GM04504 (cell line): ENCODE measurements at regions not wholly inside any gene's neighbourhood (a gene's known extent, or its start where the extent isn't known, plus 50 kb on each side); places are given as distances from the start of the nearest gene placed in this dataset.
"Not testable (repeated sequence)": the region's sequence is repeated elsewhere in the genome, so short reads cannot be mapped to it uniquely, and the experiment has no call there.

ENCODE experiments used
- DNase-seq: peaks from one replicate; pipeline ENCODE4 v3.0.0-alpha.2; 2012; ENCODE audit warnings: low read depth

DNA sequence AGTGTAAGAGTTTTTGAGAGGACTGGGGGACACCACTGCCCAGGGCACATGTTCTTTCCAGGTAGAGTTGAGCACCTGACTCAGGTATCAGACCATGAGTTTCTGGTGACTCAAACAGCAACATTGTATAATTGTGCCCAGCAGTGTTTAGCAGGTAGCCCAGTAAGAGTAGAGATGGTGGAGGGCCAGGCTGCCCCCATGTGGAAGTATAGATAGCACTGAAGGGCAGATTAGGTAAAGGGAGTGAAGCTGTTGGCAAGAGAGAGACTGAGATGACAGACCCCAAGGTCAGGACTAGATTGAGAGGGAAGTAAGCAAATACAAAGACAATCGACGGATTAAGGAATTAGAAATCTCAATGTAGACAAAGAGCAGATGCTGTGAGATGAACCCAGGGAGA lies 74.6 kb downstream of the TRIM42 start:
- DNase-seq, result no peak

DNA sequence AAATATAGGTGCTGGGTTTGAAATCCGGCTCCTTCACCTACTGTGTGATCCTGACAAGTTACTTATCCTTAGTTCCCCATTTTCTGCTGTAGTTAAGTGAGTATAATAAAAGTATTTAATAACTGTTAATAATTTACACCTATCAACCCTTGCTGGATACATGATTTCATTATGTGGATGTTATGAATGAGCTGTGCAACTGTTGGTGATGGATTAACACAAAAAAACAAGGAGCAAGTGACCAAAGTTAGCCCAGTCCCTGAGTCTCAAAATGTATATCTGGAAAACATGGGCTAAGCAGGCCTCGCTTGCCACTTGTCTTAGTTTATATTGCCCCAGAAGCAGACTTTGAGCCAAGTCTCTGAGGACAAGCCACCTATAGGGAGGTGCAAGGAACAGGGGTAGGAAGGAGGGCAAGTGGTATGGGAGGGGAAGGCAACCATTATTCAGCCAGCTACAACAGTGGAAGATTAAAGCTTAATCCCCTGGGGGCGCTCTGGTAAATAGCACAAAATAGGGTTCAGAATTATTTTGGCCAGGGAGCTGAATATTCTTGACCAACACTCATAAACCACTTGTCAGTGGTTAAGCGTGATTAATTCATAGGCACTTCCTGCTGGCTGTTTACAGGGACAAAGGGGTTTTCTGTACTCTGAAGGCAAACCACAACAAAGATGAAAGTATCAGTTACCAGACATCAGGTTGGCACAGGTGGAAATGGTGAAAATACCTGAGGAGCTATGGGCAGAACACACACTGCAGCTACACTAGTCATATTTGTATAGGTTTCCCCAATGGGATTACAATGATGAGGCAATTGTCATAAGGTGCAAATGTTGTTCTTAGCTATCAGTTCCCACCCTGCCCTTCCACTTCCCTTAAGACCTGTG lies 76.2 kb downstream of the TRIM42 start:
- no peak for DNase-seq

DNA sequence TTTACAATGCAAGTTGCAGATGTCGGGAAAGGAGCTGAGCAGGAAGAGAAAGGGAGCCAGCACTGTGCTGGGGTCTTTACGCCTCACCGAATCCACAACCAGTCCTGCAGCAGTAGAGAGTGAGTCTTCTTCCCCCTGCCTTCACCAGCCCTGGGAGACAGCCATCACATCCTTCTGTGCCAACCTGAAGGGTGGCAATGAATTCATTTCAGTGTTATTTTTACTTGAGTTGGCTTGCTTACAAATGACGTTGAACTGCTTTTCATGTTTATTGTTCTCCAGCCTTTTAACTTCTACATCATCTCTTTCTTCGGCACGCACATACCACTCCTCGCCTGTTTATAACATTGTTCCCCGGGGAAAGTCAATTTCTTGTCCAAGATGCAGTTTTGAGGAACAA lies 77.1 kb downstream of the TRIM42 start:
- DNase-seq, result no peak

DNA sequence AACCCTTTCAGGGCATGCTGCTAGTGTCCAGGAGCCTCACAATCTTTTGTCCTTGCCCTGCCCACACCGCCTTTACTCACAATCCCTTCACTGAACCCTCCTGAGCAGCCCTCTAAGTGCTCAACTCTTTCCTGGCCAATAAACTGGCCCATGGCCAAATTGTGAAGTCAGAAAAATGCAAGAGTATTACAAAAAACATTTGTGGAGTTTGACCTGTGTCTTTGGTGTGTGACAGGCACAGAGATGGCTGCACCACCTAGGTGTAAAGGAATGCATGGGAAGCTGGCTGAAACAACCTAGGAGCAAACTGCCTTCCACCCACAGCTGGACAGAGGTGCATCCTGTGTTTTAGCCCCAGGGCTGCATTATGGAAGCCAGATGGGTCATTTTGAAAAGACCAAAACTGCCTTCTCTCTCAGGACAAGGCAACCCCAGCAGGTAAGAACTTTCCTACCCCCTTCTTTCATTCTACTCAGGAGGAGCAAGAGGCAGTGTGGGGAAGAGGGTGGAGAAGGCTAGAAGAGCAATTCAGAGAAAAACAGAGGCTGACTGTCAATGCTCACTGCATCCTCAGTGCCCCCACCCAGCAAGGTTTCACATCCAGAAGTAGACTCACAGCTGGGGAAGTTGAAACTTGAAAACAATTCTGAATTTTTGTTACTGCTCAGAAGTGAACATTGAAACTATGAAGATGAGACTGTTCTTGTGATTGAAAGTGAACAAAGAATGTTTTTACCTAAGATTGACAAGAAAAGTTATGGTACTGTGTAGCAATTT lies 78.6 kb downstream of the TRIM42 start:
- DNase-seq, result no peak

DNA sequence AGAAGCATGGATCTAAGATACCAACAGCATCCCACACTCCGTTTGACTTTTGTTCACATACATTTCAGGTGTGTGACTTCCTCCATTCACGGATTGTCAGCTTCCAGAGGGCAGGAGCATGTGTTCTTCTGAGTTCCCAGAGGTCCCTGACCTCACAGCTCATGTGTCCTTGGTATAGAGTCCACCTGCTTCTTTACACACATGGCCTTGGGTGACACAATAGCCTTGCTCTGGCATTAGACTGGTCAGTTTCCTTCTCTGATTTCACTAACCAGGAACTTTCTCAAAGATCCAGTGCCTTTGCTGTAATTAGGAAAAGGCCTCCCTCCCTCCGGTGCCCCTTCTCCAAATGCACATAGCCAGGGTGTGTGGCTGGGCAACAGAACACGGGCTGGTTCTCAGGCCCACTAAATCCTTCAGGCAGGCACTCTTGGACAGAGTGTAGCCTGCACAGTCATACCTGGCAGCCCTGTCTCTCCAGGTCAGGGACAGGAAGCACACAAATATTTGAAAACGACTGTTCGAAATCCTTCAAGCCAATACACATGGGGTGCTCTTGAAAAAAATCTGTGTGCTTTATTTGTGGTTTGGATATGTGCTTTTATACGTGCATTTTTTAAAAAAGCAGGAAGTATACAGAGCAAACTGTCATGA lies 81.1 kb downstream of the TRIM42 start:
- no peak for DNase-seq

DNA sequence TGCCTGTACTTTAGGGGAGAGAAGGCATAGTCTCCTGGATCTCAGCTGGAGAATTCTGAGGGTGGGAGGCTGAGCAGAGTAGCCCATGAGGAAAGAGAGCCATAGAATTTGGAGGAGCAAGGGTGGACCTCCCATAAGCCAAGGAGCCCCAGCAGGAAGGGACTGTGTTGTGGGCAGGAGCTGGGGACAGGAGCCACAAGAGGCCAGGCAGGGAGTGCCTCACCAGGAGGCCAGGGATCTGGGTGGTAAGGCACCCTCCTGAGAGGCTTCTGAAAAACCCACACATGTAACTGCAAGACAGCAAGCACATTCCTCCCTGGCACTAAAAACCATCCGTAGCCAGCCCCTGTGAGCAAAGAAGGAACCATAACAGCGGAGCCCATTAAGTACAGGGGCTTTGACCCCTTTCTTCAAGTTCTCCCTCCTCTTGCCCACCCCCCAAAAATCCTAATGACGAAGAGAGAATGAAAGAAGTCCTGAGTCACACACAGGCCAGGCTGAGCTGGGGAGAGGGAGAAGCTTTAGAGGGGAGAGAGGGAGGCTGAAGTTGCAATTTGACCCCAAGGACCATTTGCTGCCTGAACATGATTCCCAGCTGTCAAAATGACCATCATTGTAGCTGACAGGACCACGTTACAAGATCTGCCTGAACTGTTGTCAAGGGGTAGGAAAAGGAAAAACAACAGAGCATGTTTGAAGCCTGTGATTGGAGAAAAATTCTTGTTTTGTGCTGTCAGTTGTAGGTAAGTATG lies 82.6 kb downstream of the TRIM42 start:
- DNase-seq, result no peak

DNA sequence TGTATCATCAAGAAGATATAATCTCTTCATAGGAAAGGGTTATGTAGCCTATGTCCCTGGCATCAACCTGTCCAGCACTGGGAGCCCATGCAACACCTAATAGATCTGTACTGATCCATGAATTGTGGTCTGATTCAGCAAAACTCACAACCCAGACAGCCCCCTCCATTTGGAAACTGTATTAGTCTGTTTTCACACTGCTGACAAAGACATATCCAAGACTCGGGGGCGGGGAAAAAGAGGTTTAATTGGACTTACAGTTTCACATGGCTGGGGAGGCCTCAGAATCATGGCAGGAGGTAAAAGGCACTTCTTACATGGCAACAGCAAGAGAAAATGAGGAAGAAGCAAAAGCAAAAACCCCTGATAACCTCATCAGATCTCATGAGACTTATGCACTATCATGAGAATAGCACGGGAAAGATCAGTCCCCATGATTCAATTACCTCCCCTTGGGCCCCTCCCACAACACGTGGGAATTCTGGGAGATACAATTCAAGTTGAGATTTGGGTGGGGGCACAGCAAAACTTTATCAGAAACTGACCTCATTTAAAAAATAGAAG lies 83.3 kb downstream of the TRIM42 start:
- no peak for DNase-seq

DNA sequence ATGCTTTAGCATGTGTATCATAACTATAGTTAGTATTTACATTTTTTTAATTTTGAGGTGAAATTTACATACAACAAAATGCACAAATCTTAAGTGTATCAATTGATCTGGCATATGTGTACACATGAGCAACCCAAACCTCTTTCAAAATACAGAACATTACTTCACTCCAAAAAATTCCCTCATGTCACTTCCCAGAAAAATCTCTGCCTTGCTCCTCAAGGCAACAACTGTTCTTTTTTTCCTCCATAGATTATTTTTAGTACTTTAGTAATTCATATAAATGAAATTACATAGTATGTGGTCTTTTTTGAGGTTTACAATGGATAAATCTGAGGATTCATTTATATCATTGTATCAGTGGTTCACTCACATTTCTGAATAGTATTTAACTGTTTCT lies 84.9 kb downstream of the TRIM42 start:
- no peak for DNase-seq

DNA sequence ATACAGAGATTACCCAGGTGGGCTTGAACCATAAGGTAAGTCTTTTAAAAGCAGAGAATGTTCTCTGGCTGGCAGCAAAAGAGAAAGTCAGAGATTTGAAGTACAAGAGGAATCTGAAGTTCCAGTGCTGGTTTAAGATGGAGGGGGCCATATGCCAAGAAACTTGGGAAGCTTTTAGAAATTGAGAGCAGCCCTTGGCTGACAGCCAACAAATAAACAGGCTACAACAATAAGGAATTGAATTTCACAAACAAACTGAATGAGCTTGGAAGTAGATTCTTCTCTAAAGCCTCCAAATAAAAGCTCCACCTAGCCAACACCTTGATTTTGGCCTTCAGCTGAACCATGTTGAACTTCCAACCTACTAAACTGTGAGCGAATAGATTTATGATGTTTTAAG lies 85.7 kb downstream of the TRIM42 start:
- DNase-seq, result no peak

DNA sequence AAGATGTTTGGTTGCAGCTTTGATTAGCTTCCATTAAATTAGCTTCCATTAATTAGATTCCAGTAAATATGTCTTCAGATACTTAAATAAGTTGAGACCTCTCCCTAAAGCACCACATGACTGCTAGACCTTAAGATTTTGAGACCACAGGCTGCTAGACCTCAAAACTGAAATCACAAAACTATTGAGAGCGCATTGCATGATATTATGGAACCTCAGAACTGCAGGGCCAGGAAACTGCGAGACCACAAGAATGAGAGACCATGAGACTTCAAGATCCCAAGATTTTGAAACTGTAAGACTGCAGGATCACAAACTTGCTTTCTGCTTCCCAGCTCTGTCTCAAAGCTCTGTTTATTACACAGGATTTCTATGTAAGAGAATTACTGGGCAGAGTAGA lies 87.4 kb downstream of the TRIM42 start:
- DNase-seq, result no peak

DNA sequence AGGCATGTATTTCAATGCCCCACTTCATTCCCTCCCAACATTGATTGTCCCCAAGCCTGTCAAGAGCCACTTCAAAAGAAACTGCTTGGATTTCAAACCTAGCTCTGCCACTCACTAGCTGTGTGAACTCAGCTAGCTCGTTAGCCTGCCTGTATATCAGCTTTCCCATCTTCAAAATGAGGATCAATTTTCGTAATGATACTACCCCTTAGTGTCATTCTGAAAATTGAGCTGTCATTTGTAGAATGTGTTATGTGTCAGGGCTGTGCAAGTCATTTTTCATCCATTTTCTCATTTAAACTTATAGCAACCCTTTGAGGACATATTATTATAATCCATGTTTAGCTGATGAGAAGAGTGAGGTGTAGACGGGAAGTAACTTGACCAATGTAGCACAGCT lies 88.6 kb downstream of the TRIM42 start:
- no peak for DNase-seq

DNA sequence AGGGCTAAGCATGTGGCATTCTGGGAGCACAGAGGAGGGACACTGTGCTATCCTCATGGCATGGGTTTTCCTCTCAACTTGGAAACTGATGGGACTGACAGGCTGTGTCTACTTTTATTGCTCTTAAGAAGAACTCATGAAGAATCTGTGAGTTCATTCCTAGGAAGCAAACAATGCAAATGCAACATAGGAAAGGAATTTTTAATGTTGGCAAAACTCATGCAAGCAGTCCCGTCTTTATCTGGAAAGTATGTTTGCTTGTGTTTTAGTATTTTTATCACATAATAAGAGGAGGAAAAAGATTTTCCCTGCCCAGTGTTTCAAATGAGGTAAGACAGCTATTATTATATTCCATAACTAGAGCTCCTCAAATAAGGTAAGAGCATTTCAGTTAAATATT lies 89.7 kb downstream of the TRIM42 start:
- DNase-seq, result no peak

DNA sequence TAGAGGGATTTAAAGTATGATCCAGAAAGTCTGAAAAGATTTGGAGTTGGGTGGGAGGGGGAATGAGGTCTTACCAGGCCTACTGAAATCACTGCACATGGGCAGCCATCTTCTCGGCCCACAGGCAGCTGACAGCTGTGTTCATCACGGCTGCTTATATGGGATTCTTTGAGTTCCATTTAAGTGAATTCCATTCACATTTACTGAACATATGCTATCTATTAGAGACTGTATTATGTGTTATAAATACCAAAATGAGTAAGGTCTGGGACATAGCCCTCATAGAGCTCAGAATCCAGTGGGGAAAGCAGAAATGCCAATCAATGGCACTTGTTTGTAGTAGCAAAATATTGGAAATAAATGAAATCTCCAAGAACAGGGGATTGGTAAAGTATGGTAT lies 91.1 kb downstream of the TRIM42 start:
- no peak for DNase-seq

DNA sequence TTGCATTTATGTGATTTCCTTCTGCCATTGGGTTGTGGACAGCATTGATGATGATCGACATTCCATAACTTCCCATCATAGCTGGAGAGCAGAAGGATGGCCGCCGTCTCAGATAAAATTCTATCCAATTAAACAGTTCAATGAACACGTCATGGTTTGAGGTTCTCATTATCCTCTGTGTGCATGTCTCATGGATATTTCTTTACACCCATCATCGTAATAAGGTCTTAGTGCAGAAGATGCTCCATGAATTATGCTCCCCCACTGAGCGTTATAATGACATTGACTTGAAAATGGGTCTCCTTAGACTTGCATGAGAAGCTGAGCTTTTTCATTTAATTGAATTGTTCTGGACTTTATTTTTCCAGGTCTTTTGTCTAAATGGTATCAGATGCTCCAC lies 92.1 kb downstream of the TRIM42 start:
- DNase-seq, result no peak

DNA sequence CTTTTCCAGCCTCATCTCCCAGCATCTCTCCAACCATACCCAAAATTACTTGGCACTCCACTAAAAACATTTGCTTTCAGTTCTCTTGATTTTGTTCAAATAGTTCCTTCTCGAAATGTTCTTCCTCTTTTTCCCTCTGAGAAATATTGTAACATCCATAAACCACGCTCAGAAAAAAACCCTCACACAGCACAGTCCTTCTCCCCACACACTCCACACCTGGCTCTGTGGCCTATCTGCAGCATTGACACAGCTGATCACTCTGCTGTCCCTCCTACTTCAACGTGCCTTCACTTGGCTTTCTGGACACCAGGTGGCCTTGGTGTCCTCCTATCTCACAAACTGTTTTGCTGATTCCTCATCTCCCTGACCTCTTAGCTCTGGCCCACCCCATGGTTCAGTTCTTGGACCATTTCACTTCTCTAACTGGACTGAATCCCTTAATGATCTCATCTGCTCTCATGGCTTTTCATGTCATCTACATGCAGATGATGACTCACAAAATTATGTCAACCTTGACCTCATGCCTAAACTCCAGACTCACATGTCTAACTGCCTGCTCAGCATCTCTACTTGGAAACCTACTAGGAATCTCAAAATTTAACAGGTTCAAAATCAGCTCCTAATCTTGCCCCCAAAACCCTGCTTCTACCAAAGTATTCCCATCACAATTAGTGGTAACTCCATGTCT lies 93.3 kb downstream of the TRIM42 start:
- no peak for DNase-seq

DNA sequence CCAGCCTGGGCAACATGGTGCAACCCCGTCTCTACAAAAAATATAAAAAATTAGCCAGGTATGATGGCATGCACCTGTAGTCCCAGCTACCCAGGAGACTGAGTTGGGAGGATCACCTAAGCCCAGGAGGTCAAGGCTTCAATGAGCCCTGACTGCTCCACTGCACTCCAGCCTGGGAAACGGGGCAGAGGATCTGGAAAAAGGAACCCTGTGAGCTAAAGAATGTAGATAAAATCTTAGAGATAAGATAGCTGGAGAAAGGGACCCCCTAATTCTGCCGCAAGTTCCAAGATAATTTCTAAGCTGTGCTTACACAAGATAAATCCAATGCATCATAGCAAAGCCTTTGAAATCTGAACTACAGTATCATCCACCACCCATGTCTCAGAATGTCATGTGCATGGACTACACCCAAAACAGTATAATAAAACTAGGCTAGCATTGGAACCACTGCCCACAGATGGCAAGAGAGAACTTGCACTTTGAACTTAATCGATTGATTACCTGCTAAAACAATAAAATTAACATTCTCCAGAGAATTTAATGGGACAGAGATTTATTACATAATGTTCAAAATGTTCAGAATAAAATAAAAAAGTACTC lies 99.9 kb downstream of the TRIM42 start:
- no peak for DNase-seq

DNA sequence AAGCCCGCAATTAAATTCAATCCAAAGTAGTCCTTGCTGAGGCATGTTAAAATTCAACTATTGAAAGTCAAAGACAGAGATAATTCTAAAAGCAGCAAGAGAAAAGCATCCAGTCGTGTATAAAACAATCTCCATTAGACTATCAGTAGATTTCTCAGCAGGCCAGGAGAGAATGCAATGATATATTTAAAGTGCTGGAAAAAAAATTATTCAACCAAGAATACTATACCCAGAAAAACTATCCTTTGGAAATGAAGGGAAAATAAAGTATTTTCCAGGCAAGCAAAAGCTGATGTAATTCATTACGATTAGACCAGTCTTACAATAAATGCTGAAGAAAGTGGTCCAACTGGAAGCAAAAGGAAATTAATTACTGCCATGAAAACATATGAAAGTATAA lies 113.5 kb downstream of the TRIM42 start:
- no peak for DNase-seq

DNA sequence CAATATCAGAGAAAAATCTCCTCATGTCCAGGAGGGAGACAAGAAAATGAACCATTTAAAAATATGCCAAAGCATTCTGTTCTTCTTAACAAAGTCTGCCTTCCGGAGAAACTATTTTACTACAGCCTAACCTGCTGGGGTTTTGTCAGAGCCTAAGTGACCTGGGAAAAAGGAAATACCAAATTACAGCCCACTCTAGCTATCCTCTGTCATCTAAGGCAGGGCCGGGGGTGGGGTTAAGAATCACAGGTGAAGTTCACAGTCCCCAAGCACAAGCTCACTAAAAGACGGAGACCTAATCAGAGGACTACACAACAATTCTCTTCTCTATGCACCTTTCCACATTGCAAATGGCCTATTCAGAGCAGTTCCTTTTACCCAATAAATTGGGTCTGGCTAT lies 116.6 kb downstream of the TRIM42 start:
- no peak for DNase-seq

DNA sequence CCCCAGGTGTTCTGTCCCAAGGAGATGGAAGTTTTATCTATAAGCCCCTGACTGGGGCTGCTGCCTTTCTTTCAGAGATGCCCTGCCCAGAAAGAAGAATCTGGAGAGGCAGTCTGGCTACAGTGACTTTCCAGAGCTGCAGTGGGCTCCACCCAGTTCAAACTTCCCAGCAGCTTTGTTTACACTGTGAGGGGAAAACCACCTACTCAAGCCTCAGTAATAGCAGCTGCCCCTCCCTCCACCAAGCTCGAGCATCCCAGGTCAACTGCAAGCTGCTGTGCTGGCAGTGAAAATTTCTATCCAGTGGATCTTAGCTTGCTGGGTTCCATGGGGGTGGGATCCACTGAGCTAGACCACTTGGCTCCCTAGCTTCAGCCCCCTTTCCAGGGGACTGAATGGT lies 125.0 kb downstream of the TRIM42 start:
- not testable (repeated sequence) for DNase-seq

DNA sequence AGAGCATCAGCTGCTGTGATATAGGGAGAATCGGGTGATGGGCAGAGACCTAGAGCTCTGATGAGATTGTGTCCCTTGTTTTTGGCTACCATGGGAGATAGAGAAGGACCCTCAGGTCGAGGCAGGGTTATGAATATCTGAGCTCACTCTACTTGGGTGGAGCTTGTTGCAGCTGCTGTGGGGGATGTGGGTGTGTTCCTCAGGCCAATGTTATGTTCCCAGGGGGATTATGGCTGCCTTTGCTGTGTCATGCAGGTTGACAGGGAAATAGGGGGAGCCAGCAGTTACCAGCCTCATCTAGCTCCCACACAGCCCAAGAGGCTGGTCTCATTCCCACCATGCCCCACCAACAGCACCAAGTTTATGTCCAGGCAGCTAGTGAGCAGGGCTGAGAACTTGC lies 131.5 kb downstream of the TRIM42 start:
- no peak for DNase-seq
